Activated CD8-positive, alpha-beta T cell treated with anti-CD3 and anti-CD28 coated beads for 36 hours (primary cell): ENCODE measurements at regions not wholly inside any gene's neighbourhood (a gene's known extent, or its start where the extent isn't known, plus 50 kb on each side); places are given as distances from the start of the nearest gene placed in this dataset.

Experiments
- ATAC-seq: fragments of 200-7000 bp; cut with Tn5 transposase; one replicate; pipeline ENCODE4 v1.10.0; 2021; ENCODE audit warnings: mild to moderate bottlenecking, moderate library complexity
- CTCF ChIA-PET: fragments of 350-600 bp; sonication (Branson Sonifier 250); formaldehyde crosslinking; loops from one replicate; lab custom pipeline; 2021; ENCODE audit warnings: antibody characterized with exemption; lab: Charles Lee
- POLR2A ChIA-PET: fragments of 350-600 bp; sonication (Branson Sonifier 250); formaldehyde crosslinking; loops from one replicate; lab custom pipeline; 2021; ENCODE audit warnings: antibody characterized with exemption; lab: Charles Lee
- DNase-seq: peaks from one replicate; pipeline ENCODE4 v3.0.0-alpha.2; 2020
- H3K27ac Mint-ChIP-seq: one replicate; pipeline ENCODE4 v1.8.0; 2021; ENCODE audit warnings: mild to moderate bottlenecking, mixed read lengths
- H3K27me3 Mint-ChIP-seq: one replicate; pipeline ENCODE4 v1.8.0; 2021; ENCODE audit warnings: mixed read lengths
- H3K36me3 Mint-ChIP-seq: one replicate; pipeline ENCODE4 v1.8.0; 2021; ENCODE audit warnings: low read depth, mixed read lengths
- H3K4me1 Mint-ChIP-seq: one replicate; pipeline ENCODE4 v1.8.0; 2021; ENCODE audit warnings: low read depth, mixed read lengths
- H3K4me3 Mint-ChIP-seq: one replicate; pipeline ENCODE4 v1.8.0; 2021; ENCODE audit warnings: mild to moderate bottlenecking, moderate library complexity, mixed read lengths
- H3K9me3 Mint-ChIP-seq: one replicate; pipeline ENCODE4 v1.8.0; 2021; ENCODE audit warnings: mixed read lengths
- CTCF ChIP-seq: fragments of 200-600 bp; IDR thresholded peaks from one replicate; pipeline ENCODE4 v1.8.0; 2022; ENCODE audit warnings: antibody characterized with exemption, mild to moderate bottlenecking
- intact Hi-C: fragments of 100-400 bp; cut with micrococcal nuclease; formaldehyde crosslinking; loops from one replicate; pipeline ENCODE4 v1.10.0; 2022

GRCh38 chr15:81869161-81869954 lies 176.5 kb downstream of the MEX3B start:
- CTCF ChIA-PET, result no interaction called here
- Mint-ChIP-seq H3K4me1 (no peaks in the 10 kb centered on the region), H3K27ac (no peak overlapping the region), H3K4me3 (no peak overlapping the region), H3K36me3 (no peaks in the 10 kb centered on the region), H3K9me3 (peaks cover 3% of the 10 kb centered on the region), H3K27me3 (no peaks in the 10 kb centered on the region)
- POLR2A ChIA-PET, result no interaction called here
- intact Hi-C loops, result no loop called here
- no peak for TF ChIP-seq CTCF
- no peak for DNase-seq
- ATAC-seq, result no peak

GRCh38 chr15:81865850-81866537 lies 179.8 kb downstream of the MEX3B start:
- H3K4me3 Mint-ChIP-seq, result no peak overlapping the region
- DNase-seq (no peak), ATAC-seq (no peak)
- intact Hi-C loops, result no loop called here
- H3K27ac Mint-ChIP-seq, result no peak overlapping the region
- H3K27me3 Mint-ChIP-seq, result no peaks in the 10 kb centered on the region
- H3K36me3 Mint-ChIP-seq, result no peaks in the 10 kb centered on the region
- TF ChIP-seq CTCF, result no peak
- peaks cover 3% of the 10 kb centered on the region for H3K9me3 Mint-ChIP-seq
- ChIA-PET CTCF (no interaction called here), POLR2A (no interaction called here)
- no peaks in the 10 kb centered on the region for H3K4me1 Mint-ChIP-seq

- ChIA-PET CTCF (no interaction called here), POLR2A (interaction anchor here (0.5 kb wide), 1 partner anchor 195 kb away, joined by 4 read pairs; no protein-coding TSS in a partner anchor)
- no peak overlapping the region for H3K4me3 Mint-ChIP-seq
- no peaks in the 10 kb centered on the region for H3K27me3 Mint-ChIP-seq
- H3K36me3 Mint-ChIP-seq, result no peaks in the 10 kb centered on the region
- no peak for DNase-seq
- H3K9me3 Mint-ChIP-seq, result no peaks in the 10 kb centered on the region
- no peak for ATAC-seq
- intact Hi-C loops, result no loop called here
- TF ChIP-seq CTCF, result no peak
- no peak overlapping the region for H3K27ac Mint-ChIP-seq
- H3K4me1 Mint-ChIP-seq, result no peaks in the 10 kb centered on the region
Measured at GRCh38 chr15:81863162-81863561, 182.7 kb downstream of the MEX3B start.

- CTCF ChIA-PET, result no interaction called here
- POLR2A ChIA-PET, result no interaction called here
Measured at GRCh38 chr15:81859737-81860516, 185.9 kb downstream of the MEX3B start.

More at GRCh38 chr15:81859737-81860516, 185.9 kb downstream of the MEX3B start:
- Mint-ChIP-seq H3K27ac (no peak overlapping the region), H3K36me3 (no peaks in the 10 kb centered on the region), H3K4me1 (no peaks in the 10 kb centered on the region), H3K4me3 (no peak overlapping the region), H3K9me3 (no peaks in the 10 kb centered on the region), H3K27me3 (no peaks in the 10 kb centered on the region)
- intact Hi-C loops, result no loop called here
- TF ChIP-seq CTCF, result no peak
- ATAC-seq (no peak), DNase-seq (no peak)
